Mononuclear cell (primary cell): ENCODE measurements at regions not wholly inside any gene's neighbourhood (a gene's known extent, or its start where the extent isn't known, plus 50 kb on each side); places are given as distances from the start of the nearest gene placed in this dataset.

Source experiments
- H3K27me3 ChIP-seq: 2 replicates; pipeline ENCODE4 v1.6.0; 2011; ENCODE audit warnings: low read length, control low read depth; ENCODE audit not compliant: insufficient read depth
- H3K4me1 ChIP-seq: 2 replicates; pipeline ENCODE4 v1.5.1; 2011; ENCODE audit warnings: mild to moderate bottlenecking, low read length, control low read depth; ENCODE audit not compliant: insufficient read depth
- H3K4me3 ChIP-seq: 2 replicates; pipeline ENCODE4 v1.5.1; 2011; ENCODE audit warnings: mild to moderate bottlenecking, low read length, moderate library complexity
- H3K9me3 ChIP-seq: 2 replicates; pipeline ENCODE4 v1.5.1; 2011; ENCODE audit warnings: low read depth, mild to moderate bottlenecking, control low read depth, low read length

GRCh38 chr6:51336185-51336584, 517.5 kb downstream of the TFAP2B start:
- Histone ChIP-seq H3K9me3 (no peaks in the 10 kb centered on the region), H3K4me1 (no peaks in the 10 kb centered on the region), H3K27me3 (no peaks in the 10 kb centered on the region)

DNA sequence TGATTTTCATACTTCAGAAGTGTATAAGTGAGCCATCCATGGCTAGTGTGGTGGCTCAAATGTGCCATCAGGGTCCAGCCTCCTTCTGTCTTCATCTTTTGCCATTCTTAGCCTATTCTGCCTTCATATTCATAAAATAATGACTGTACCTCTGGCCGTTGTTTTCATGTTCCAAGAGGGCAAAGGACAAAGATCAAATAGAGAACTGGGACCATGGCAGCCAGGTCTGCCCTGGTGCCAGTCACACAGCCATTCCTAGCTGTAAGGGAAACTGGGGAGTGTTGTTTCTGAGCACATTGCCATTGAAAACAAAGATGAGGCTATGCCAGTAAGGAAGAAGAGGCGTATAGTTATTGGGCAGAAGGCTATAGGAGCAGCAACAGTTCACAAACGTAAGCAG, 518.6 kb downstream of the TFAP2B start:
- Histone ChIP-seq H3K4me1 (no peaks in the 10 kb centered on the region), H3K9me3 (no peaks in the 10 kb centered on the region), H3K27me3 (no peaks in the 10 kb centered on the region), H3K4me3 (no peak overlapping the region)

More at GRCh38 chr6:51336185-51336584, 517.5 kb downstream of the TFAP2B start:
- H3K4me3 ChIP-seq = no peak overlapping the region

- no peaks in the 10 kb centered on the region for H3K4me1 ChIP-seq
- no peak overlapping the region for H3K4me3 ChIP-seq
- H3K27me3 ChIP-seq = no peaks in the 10 kb centered on the region
- no peaks in the 10 kb centered on the region for H3K9me3 ChIP-seq
Measured at GRCh38 chr6:51339108-51339507, 520.4 kb downstream of the TFAP2B start.

DNA sequence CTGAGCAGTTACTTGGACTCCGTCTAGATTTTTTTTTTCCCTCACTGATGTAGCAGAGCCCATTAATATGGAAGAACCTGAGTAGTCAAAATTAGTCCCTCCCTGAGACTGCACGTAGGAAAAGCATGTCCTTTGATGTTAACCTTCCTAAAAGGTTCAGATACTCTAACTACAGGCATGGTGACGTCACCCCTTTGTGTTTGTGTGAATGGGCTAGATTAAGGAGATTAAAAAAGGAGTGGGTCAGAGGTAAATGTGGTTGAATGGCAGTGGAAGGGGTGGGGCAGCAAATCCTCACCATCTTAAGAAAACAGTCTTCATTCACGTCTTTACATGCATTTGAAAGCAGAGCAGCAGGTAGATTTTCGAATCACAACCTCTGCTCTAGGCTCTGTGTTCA, 521.1 kb downstream of the TFAP2B start:
- H3K4me1 ChIP-seq = no peaks in the 10 kb centered on the region
- no peak overlapping the region for H3K4me3 ChIP-seq
- no peaks in the 10 kb centered on the region for H3K27me3 ChIP-seq
- no peaks in the 10 kb centered on the region for H3K9me3 ChIP-seq

DNA sequence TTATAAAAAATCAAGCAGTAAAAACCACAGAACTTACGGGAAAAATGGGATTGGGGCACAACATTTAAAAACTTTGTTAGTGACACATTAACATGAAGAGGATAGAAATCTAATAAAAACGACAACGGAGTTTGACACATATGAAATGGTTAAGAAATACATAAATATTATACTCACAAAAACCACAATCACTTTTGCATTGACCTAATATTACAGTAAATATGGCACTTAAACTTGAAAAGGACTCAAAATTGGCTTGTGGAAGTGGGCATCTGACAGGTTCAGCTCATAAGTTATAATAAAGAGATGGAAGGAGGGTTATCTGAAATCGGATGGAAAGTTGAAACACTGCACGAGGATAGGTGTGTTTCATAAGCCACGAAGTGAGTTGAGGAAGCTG, 523.7 kb downstream of the TFAP2B start:
- no peaks in the 10 kb centered on the region for H3K4me1 ChIP-seq
- no peaks in the 10 kb centered on the region for H3K27me3 ChIP-seq
- H3K4me3 ChIP-seq = no peak overlapping the region
- no peaks in the 10 kb centered on the region for H3K9me3 ChIP-seq

GRCh38 chr6:51349857-51350256, 531.2 kb downstream of the TFAP2B start:
- Histone ChIP-seq H3K9me3 (no peaks in the 10 kb centered on the region), H3K4me1 (no peaks in the 10 kb centered on the region), H3K27me3 (no peaks in the 10 kb centered on the region), H3K4me3 (no peak overlapping the region)

GRCh38 chr6:51350308-51350904, 531.7 kb downstream of the TFAP2B start:
- H3K4me3 ChIP-seq = no peak overlapping the region
- H3K27me3 ChIP-seq = no peaks in the 10 kb centered on the region
- H3K4me1 ChIP-seq = no peaks in the 10 kb centered on the region
- no peaks in the 10 kb centered on the region for H3K9me3 ChIP-seq

- no peaks in the 10 kb centered on the region for H3K9me3 ChIP-seq
- no peak overlapping the region for H3K4me3 ChIP-seq
- H3K4me1 ChIP-seq = no peaks in the 10 kb centered on the region
- H3K27me3 ChIP-seq = no peaks in the 10 kb centered on the region
Measured at GRCh38 chr6:51352506-51353029, 533.9 kb downstream of the TFAP2B start.

DNA sequence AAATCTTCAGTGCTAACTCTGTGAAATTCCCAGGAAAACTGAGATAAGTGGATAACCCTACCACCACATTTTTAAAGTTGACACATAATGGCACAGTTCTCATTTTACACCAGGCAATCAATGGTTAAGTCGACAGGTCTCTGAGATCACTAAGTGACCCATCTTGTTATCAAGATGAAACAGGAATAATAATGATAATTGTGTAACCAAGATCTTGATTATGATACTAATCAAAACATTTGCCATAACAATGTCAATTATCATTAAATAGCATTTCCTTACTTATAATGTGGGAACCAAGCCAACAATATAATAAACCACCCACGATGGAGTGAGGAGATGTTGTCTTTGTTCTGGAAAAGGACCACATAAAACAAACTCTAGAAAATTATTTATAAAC, 541.6 kb downstream of the TFAP2B start:
- Histone ChIP-seq H3K4me3 (no peak overlapping the region), H3K27me3 (no peaks in the 10 kb centered on the region), H3K4me1 (no peaks in the 10 kb centered on the region), H3K9me3 (no peaks in the 10 kb centered on the region)

GRCh38 chr6:51365566-51365965, 546.9 kb downstream of the TFAP2B start:
- H3K4me3 ChIP-seq = no peak overlapping the region
- H3K9me3 ChIP-seq = no peaks in the 10 kb centered on the region
- H3K4me1 ChIP-seq = no peaks in the 10 kb centered on the region
- H3K27me3 ChIP-seq = no peaks in the 10 kb centered on the region

DNA sequence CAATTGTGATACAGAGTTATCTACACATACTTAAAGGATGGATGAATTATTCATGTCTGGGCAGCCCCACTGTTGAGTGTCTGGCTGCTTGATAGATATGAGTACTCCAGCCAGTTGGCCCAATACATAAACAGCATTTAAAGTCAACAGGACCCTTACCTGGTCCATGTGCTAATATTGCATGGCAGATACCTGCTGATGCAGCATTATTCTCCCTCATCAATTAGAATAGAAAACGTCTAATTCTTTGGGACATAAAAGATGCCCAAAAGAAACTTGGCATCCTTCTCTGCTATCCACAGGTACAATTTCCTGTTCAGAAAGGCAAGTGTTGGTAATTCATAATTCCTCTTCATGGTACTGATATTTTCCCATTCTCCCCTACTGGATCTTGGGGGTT, 550.8 kb downstream of the TFAP2B start:
- H3K27me3 ChIP-seq = no peaks in the 10 kb centered on the region
- H3K4me3 ChIP-seq = no peak overlapping the region
- no peaks in the 10 kb centered on the region for H3K4me1 ChIP-seq
- H3K9me3 ChIP-seq = no peaks in the 10 kb centered on the region

DNA sequence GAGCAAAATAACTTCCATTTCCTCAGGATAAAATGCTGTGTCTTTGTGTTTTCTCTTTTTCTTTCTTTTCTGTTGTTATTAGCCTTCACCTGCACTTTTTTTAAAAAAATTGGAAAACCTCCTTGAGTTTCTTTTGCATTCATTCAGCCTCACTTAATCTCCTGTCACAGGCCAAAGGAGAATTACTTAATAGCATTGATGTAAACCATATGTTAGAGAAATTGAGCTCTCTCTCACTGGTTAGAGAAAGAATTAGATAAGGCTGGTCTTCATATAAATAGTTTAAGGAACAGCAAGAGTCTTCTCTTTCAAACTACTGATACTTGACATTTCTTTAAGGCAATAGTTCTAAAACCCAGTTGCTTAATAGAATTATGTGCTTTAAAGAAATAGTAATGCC, 564.2 kb downstream of the TFAP2B start:
- Histone ChIP-seq H3K4me1 (no peaks in the 10 kb centered on the region), H3K27me3 (no peaks in the 10 kb centered on the region), H3K4me3 (no peak overlapping the region), H3K9me3 (no peaks in the 10 kb centered on the region)

DNA sequence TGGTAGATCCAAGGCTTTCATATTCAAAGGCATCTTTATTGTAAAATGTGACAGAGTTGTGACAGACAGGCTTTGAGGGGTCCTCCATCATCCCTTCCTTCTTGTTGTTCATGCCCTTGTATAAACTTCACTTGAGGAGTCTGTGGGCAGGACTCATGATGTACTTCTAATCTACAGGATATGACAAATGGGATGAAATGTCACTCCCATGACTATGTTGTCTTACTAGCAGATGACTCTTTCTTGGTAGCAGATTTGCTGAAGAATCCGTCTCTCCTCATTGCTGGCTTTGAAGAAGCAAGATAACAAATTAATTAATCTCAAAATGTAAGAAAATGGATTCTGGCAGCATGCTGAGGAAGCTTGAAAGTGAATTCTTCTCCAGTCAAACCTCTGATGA, 566.1 kb downstream of the TFAP2B start:
- no peaks in the 10 kb centered on the region for H3K9me3 ChIP-seq
- H3K4me1 ChIP-seq = no peaks in the 10 kb centered on the region
- H3K4me3 ChIP-seq = no peak overlapping the region

DNA sequence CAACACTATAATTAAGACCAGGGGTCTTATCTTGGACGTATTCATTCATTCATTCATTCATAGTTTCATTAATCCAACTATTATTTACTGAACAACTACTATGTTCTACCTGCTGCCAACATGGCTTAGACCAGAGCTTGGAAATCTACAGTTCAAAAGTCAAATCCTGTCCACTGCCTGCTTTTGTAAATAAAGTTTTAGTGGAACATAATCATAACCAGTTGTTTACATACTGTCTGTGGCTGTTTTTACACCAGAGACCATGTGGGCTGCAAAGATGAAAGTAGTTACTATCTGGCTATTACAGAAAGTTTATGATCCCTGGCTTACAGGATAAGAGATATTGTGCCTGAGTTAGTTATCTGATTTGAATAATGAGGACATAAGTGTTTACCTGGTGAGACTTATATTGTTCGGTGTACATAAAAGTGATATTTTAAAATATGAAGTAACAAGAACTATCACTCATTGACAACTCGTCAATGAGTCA, 567.7 kb downstream of the TFAP2B start:
- Histone ChIP-seq H3K9me3 (no peaks in the 10 kb centered on the region), H3K4me1 (no peaks in the 10 kb centered on the region), H3K4me3 (no peak overlapping the region), H3K27me3 (no peaks in the 10 kb centered on the region)

More for the DNA sequence above, 566.1 kb downstream of the TFAP2B start:
- H3K27me3 ChIP-seq = no peaks in the 10 kb centered on the region

GRCh38 chr6:51387907-51388306, 569.2 kb downstream of the TFAP2B start:
- Histone ChIP-seq H3K4me1 (no peaks in the 10 kb centered on the region), H3K9me3 (no peaks in the 10 kb centered on the region), H3K4me3 (no peak overlapping the region), H3K27me3 (no peaks in the 10 kb centered on the region)

DNA sequence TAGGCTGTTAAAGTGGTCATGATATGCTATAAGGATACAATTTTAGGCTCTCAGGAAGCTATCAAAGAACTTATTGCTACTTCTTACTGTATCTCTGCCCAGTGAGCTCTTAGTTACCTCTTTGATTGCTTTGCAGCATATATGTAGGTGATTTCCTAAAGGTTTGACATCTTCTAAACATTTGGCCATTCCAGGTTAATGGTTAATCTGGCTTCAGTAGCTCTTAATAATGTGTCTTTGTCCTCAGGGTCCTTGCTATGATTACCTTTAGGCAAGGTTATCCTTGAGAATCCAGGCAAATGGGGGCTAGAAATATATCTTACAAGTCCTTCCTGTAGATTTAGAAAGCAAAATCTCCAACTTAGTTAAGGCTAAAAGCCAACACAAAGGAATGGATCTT, 575.4 kb downstream of the TFAP2B start:
- Histone ChIP-seq H3K27me3 (no peaks in the 10 kb centered on the region), H3K4me1 (no peaks in the 10 kb centered on the region), H3K4me3 (no peak overlapping the region), H3K9me3 (no peaks in the 10 kb centered on the region)
